ENCODE measurements at regions not wholly inside any gene's neighbourhood (a gene's known extent, or its start where the extent isn't known, plus 50 kb on each side); places are given as distances from the start of the nearest gene placed in this dataset.

DNA sequence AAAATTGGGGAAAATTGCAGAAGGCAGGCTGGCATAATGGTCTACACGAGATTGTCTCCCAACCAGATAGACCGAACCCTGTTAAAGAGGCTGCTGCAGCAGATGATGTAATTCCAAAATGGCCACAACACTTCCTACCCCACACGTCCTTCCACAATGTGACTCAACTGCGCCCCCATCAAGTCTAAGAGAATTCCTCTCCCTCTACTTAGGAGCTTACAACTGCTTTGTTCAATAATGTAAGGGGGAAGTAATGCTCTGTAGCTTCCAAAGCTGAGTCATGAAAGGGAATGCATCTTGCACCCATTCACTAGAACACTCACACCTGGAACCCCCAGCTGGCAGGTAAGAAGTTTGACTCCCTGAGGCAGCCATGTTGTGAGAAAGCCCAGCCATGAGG, 117.8 kb upstream of the IRS2 start:
- TF ChIP-seq, protein P1, sequence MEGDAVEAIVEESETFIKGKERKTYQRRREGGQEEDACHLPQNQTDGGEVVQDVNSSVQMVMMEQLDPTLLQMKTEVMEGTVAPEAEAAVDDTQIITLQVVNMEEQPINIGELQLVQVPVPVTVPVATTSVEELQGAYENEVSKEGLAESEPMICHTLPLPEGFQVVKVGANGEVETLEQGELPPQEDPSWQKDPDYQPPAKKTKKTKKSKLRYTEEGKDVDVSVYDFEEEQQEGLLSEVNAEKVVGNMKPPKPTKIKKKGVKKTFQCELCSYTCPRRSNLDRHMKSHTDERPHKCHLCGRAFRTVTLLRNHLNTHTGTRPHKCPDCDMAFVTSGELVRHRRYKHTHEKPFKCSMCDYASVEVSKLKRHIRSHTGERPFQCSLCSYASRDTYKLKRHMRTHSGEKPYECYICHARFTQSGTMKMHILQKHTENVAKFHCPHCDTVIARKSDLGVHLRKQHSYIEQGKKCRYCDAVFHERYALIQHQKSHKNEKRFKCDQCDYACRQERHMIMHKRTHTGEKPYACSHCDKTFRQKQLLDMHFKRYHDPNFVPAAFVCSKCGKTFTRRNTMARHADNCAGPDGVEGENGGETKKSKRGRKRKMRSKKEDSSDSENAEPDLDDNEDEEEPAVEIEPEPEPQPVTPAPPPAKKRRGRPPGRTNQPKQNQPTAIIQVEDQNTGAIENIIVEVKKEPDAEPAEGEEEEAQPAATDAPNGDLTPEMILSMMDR (conservative IDR thresholded peaks at IDR 0.05), result peak; percentile 56
- Histone ChIP-seq H3K4me3 (ENCODE audit: low read length) (no peak overlapping the region), H3K27ac (ENCODE audit: low read depth, low read length) (no peak overlapping the region), H3K9ac (ENCODE audit: extremely low read depth, low read length, poor library complexity, severe bottlenecking) (no peak overlapping the region), H3K36me3 (ENCODE audit: control insufficient read depth, insufficient read depth, low read length) (no peaks in the 10 kb centered on the region), H3K27me3 (ENCODE audit: control insufficient read depth, insufficient read depth, low read length, poor library complexity, severe bottlenecking) (no peaks in the 10 kb centered on the region), H3K4me1 (ENCODE audit: control insufficient read depth, insufficient read depth, low read length) (no peaks in the 10 kb centered on the region), H3K9me3 (ENCODE audit: control insufficient read depth, low read length) (no peaks in the 10 kb centered on the region)
- Mint-ChIP-seq H3K36me3 (ENCODE audit: low read depth) (no peaks in the 10 kb centered on the region), H3K4me1 (peaks cover 11% of the 10 kb centered on the region), H3K27ac (no peak overlapping the region), H3K4me3 (no peak overlapping the region), H3K27me3 (ENCODE audit: insufficient read depth) (no peaks in the 10 kb centered on the region), H3K9me3 (peaks cover 9% of the 10 kb centered on the region)
- 56 to 100% methylated on average over 2 to 4 of the region's 4 CpGs for WGBS, 2 experiments (ENCODE audit: insufficient coverage in 1 of 2, insufficient read length in 1 of 2)
- peak; percentile 72 for DNase-seq

DNA sequence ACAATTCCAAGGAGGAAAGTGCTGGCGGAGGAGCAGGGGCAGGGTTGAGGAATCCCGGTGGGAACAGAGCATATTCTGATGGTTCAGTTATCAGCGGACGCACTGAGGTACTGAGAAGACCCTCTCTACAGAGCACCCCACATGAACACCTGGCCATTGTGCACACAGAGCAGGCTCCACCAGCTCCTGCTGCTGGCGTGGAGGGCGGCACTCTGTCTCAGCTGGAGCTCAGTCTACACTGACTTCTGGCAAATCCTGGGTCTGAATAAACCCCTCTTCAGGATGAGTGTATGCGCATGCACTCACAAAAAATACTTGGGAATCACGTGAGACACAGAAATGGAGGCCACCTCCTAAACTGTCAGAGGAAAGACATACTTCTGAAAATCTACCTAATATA, 114.4 kb upstream of the IRS2 start:
- peaks cover 11% of the 10 kb centered on the region for H3K4me1 Mint-ChIP-seq
- H3K36me3 ChIP-seq (ENCODE audit: control insufficient read depth, insufficient read depth, low read length), result no peaks in the 10 kb centered on the region
- H3K27me3 ChIP-seq (ENCODE audit: control insufficient read depth, insufficient read depth, low read length, poor library complexity, severe bottlenecking), result no peaks in the 10 kb centered on the region
- H3K4me3 Mint-ChIP-seq, result peak overlapping the region; percentile 48
- H3K4me3 ChIP-seq (ENCODE audit: low read length), result no peak overlapping the region
- no peaks in the 10 kb centered on the region for H3K36me3 Mint-ChIP-seq (ENCODE audit: low read depth)
- no peaks in the 10 kb centered on the region for H3K27me3 Mint-ChIP-seq (ENCODE audit: insufficient read depth)
- 87 to 95% methylated on average over 6 to 8 of the region's 8 CpGs for WGBS, 2 experiments (ENCODE audit: insufficient coverage in 1 of 2, insufficient read length in 1 of 2)
- no peak for DNase-seq
- H3K27ac Mint-ChIP-seq, result no peak overlapping the region
- TF ChIP-seq, protein P1 (conservative IDR thresholded peaks at IDR 0.05), result no peak
- H3K27ac ChIP-seq (ENCODE audit: low read depth, low read length), result no peak overlapping the region
- no peaks in the 10 kb centered on the region for H3K9me3 ChIP-seq (ENCODE audit: control insufficient read depth, low read length)
- H3K9ac ChIP-seq (ENCODE audit: extremely low read depth, low read length, poor library complexity, severe bottlenecking), result no peak overlapping the region
- no peaks in the 10 kb centered on the region for H3K4me1 ChIP-seq (ENCODE audit: control insufficient read depth, insufficient read depth, low read length)
- H3K9me3 Mint-ChIP-seq, result no peaks in the 10 kb centered on the region

- Histone ChIP-seq H3K4me1 (ENCODE audit: control insufficient read depth, insufficient read depth, low read length) (no peaks in the 10 kb centered on the region), H3K36me3 (ENCODE audit: control insufficient read depth, insufficient read depth, low read length) (no peaks in the 10 kb centered on the region), H3K9ac (ENCODE audit: extremely low read depth, low read length, poor library complexity, severe bottlenecking) (no peak overlapping the region), H3K9me3 (ENCODE audit: control insufficient read depth, low read length) (no peaks in the 10 kb centered on the region), H3K27me3 (ENCODE audit: control insufficient read depth, insufficient read depth, low read length, poor library complexity, severe bottlenecking) (no peaks in the 10 kb centered on the region), H3K4me3 (ENCODE audit: low read length) (no peak overlapping the region), H3K27ac (ENCODE audit: low read depth, low read length) (no peak overlapping the region)
- DNase-seq, result peak; percentile 65
- Mint-ChIP-seq H3K27me3 (ENCODE audit: insufficient read depth) (no peaks in the 10 kb centered on the region), H3K9me3 (no peaks in the 10 kb centered on the region), H3K4me1 (peaks cover 11% of the 10 kb centered on the region), H3K4me3 (peak overlapping the region; percentile 48), H3K36me3 (ENCODE audit: low read depth) (no peaks in the 10 kb centered on the region), H3K27ac (no peak overlapping the region)
- WGBS, 2 experiments (ENCODE audit: insufficient coverage in 1 of 2, insufficient read length in 1 of 2), result 89% methylated on average over 6 of the region's 6 CpGs; no CpG with 5 or more reads in 1 of the 2 experiments
- TF ChIP-seq, protein P1 (conservative IDR thresholded peaks at IDR 0.05), result no peak
Measured at GRCh38 chr13:109900320-109900719, 113.9 kb upstream of the IRS2 start.
